Endothelial cell of umbilical vein (primary cell): ENCODE measurements at regions not wholly inside any gene's neighbourhood (a gene's known extent, or its start where the extent isn't known, plus 50 kb on each side); places are given as distances from the start of the nearest gene placed in this dataset.

Source experiments
- CTCF ChIP-seq, 2 donors: IDR thresholded peaks; 1 replicate in 1 of 2; 2 replicates in 1 of 2; pipeline ENCODE4 v1.5.1; 2011; ENCODE audit warnings: low read length in 2 of 2, mild to moderate bottlenecking in 2 of 2, moderate library complexity in 2 of 2, control low read depth in 1 of 2, inconsistent platforms in 1 of 2, low read depth in 1 of 2; ENCODE audit not compliant: insufficient read depth in 1 of 2; ENCODE audit errors: extremely low read depth in 1 of 2
- FOS ChIP-seq: IDR thresholded peaks from 2 replicates; pipeline ENCODE4 v1.6.1; 2011; ENCODE audit warnings: mild to moderate bottlenecking, low read length, moderate library complexity, borderline replicate concordance; ENCODE audit not compliant: insufficient read depth
- MAX ChIP-seq: IDR thresholded peaks from 2 replicates; pipeline ENCODE4 v1.6.1; 2011; ENCODE audit not compliant: insufficient read depth, insufficient read length
- MYC ChIP-seq: IDR thresholded peaks from one replicate; pipeline ENCODE4 v1.6.1; 2011; ENCODE audit warnings: mild to moderate bottlenecking, low read depth, low read length
- POLR2A ChIP-seq: IDR thresholded peaks from 2 replicates; pipeline ENCODE4 v1.6.1; 2012; ENCODE audit warnings: low read depth, mild to moderate bottlenecking, control low read depth, low read length
- POLR2AphosphoS5 ChIP-seq: IDR thresholded peaks from 2 replicates; pipeline ENCODE4 v1.6.1; 2012; ENCODE audit warnings: low read depth, mild to moderate bottlenecking, control low read depth, low read length, moderate library complexity; ENCODE audit not compliant: insufficient read depth

GRCh38 chr1:191551019-191551418 lies 607.2 kb upstream of the RGS18 start:
- TF ChIP-seq POLR2AphosphoS5 (no peak), MAX (no peak), CTCF (IDR thresholded peaks at IDR 0.05; ENCODE audit: extremely low read depth in 1 of 2, insufficient read depth in 1 of 2, low read depth in 1 of 2, low read length in 2 of 2) (no peak), MYC (no peak), POLR2A (no peak), FOS (no peak)
